ENCODE measurements at regions not wholly inside any gene's neighbourhood (a gene's known extent, or its start where the extent isn't known, plus 50 kb on each side); places are given as distances from the start of the nearest gene placed in this dataset.

DNA sequence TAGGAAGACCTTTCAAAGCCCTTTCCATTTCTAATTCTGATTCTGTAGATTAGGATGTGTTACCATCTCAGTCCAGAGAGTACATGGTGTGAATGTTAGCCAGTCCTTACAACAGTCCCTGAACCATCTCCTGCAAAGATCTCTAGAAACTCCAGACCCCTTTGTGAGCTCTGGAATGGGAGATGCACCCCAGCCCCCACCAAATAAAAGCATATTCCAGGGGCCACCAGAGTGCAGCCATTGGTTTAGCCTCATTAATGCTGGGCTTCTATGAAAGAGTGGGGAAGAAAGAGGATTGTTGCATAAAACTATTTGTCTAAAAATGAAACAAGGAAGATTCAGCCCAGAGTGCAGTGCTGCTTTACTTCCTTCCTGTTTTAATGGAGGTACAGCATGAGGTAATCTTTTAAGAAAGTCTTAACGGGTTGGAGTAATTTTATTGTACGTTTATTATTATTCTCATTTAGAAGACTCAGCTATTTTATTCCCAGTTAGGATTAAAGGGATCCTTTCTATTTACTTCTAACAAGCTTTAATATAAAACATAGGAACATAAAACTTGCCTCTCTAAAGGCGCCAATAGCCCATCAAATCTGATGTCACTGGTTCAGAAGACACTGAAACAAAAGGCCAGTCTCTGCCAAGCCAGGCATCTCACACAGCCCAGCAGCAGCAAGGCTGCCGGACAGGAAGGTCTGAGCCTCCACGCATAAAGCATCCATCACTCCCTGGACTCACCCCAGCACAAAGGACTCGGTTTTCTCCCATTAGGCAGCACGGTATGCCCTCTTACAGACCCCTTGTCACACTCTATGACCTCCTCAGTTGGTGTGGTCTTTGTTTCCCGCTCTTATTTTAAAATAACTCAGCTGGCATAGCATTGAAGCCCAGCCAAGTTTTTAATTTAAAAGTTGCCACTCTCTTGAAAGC, 203.9 kb upstream of the BLID start:
- RAD21 ChIA-PET (ENCODE audit: low non-redundant PET in 1 of 2, low total read pairs in 2 of 2, uncharacterized antibody in 2 of 2, unreplicated experiment in 2 of 2), result no interaction called here
- POLR2A ChIA-PET, result no interaction called here
- no peaks in the 10 kb centered on the region for H3K27me3 ChIP-seq (ENCODE audit: insufficient read depth, low read length)
- H3K4me2 ChIP-seq (ENCODE audit: low read length), result no peak overlapping the region
- H3K27ac ChIP-seq (ENCODE audit: low read depth, low read length), result no peak overlapping the region
- no peaks in the 10 kb centered on the region for H3K36me3 ChIP-seq (ENCODE audit: control insufficient read depth in 1 of 2, insufficient read depth in 2 of 2, low read length in 2 of 2)
- ATAC-seq (no peak), DNase-seq (ENCODE audit: low read depth, low spot score) (no peak)
- H4K20me1 ChIP-seq (ENCODE audit: insufficient read depth), result no peaks in the 10 kb centered on the region
- H3K9ac ChIP-seq (ENCODE audit: low read length), result no peak overlapping the region
- H3K4me3 ChIP-seq (replicated peaks in 1 of 2; ENCODE audit: low read depth in 1 of 2, low read length in 2 of 2), result no peak overlapping the region
- no peak overlapping the region for H2AFZ ChIP-seq (ENCODE audit: low read depth, low read length, poor library complexity, severe bottlenecking)
- no peaks in the 10 kb centered on the region for H3K9me3 ChIP-seq (ENCODE audit: control insufficient read depth in 1 of 2, insufficient read depth in 1 of 2, low read depth in 1 of 2, low read length in 2 of 2)
- CTCF ChIA-PET, result no interaction called here
- intact Hi-C loops (cut with micrococcal nuclease), result no loop called here
- no TSS peak for BruUV-seq (replicated peaks)
- H3K9me2 ChIP-seq (ENCODE audit: insufficient read depth), result no peaks in the 10 kb centered on the region
- no peak for TF ChIP-seq FOSL1 (IDR thresholded peaks at IDR 0.05; ENCODE audit: low read depth)
- TF ChIP-seq YY1 (IDR thresholded peaks at IDR 0.05; ENCODE audit: extremely low read depth, insufficient replicate concordance, low read depth, low read length), result no peak
- no peak for TF ChIP-seq SRF (IDR thresholded peaks at IDR 0.05; ENCODE audit: low read depth)
- no peak for TF ChIP-seq ZFX (IDR thresholded peaks at IDR 0.05)
- TF ChIP-seq, protein P1, sequence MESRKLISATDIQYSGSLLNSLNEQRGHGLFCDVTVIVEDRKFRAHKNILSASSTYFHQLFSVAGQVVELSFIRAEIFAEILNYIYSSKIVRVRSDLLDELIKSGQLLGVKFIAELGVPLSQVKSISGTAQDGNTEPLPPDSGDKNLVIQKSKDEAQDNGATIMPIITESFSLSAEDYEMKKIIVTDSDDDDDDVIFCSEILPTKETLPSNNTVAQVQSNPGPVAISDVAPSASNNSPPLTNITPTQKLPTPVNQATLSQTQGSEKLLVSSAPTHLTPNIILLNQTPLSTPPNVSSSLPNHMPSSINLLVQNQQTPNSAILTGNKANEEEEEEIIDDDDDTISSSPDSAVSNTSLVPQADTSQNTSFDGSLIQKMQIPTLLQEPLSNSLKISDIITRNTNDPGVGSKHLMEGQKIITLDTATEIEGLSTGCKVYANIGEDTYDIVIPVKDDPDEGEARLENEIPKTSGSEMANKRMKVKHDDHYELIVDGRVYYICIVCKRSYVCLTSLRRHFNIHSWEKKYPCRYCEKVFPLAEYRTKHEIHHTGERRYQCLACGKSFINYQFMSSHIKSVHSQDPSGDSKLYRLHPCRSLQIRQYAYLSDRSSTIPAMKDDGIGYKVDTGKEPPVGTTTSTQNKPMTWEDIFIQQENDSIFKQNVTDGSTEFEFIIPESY (IDR thresholded peaks at IDR 0.05; ENCODE audit: extremely low read depth, insufficient replicate concordance, low read length), result no peak
- TF ChIP-seq CEBPB (IDR thresholded peaks at IDR 0.05; ENCODE audit: low read depth), result no peak
- TF ChIP-seq POLR2A (IDR thresholded peaks at IDR 0.05; ENCODE audit: borderline replicate concordance, extremely low read depth, insufficient read depth, insufficient read length), result no peak
- no peak for TF ChIP-seq CTCF (IDR thresholded peaks at IDR 0.05 in 2 of 3, conservative IDR thresholded peaks at IDR 0.05 in 1 of 3; ENCODE audit: borderline replicate concordance in 1 of 3, insufficient read depth in 1 of 3, low read depth in 2 of 3, low read length in 2 of 3)
- H3K4me1 ChIP-seq (ENCODE audit: control insufficient read depth in 1 of 2, insufficient read depth in 2 of 2, low read length in 2 of 2), result no peaks in the 10 kb centered on the region
- no peaks in the 10 kb centered on the region for H3K79me2 ChIP-seq (ENCODE audit: insufficient read depth, low read length)

All from HCT116 (cell line).